NT2/D1 (cell line): ENCODE measurements at regions not wholly inside any gene's neighbourhood (a gene's known extent, or its start where the extent isn't known, plus 50 kb on each side); places are given as distances from the start of the nearest gene placed in this dataset.

ENCODE experiments used
- YY1 ChIP-seq: IDR thresholded peaks from 2 replicates; pipeline ENCODE4 v1.6.1; 2011; ENCODE audit not compliant: insufficient read length, insufficient read depth
- ZNF274 ChIP-seq: IDR thresholded peaks from 2 replicates; pipeline ENCODE4 v1.6.1; 2011; ENCODE audit warnings: mild to moderate bottlenecking, low read depth, low read length

- no peak for TF ChIP-seq ZNF274
- TF ChIP-seq YY1, result no peak
Measured at GRCh38 chr2:52428224-52428623, 1339.4 kb upstream of the CHAC2 start.
